GM12865 (cell line): ENCODE measurements at regions not wholly inside any gene's neighbourhood (a gene's known extent, or its start where the extent isn't known, plus 50 kb on each side); places are given as distances from the start of the nearest gene placed in this dataset.

Experiments
- DNase-seq: peaks from one replicate; pipeline ENCODE4 v3.0.0; 2010; ENCODE audit warnings: low read depth
- H3K4me3 ChIP-seq: 2 replicates; pipeline ENCODE4 v1.5.1; 2011; ENCODE audit warnings: mild to moderate bottlenecking, low read depth, low read length, control low read depth
- TF ChIP-seq, protein P1 (sequence below): IDR thresholded peaks from 2 replicates; pipeline ENCODE4 v1.5.1; 2011; ENCODE audit warnings: low read length, control low read depth, low read depth, inconsistent platforms; ENCODE audit not compliant: insufficient read depth; ENCODE audit errors: missing control alignments

DNA sequence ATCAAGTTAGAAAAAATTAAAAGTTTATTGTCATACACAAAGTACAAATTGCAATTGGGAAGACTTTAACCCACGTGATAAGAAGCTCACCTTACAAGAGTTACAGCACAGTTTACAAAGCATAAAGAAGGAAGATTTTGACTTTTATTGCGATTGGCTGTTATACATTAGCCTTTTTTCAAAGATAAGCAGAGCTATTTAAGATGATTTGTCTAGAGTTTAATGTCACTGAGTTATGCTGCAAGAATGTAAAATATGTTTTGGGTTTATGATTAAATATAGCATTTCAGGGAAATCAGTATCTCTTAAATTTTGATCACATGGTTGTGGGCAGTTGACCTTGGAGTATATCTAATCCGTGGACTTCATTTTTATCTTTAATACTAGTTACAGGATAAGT is 664.2 kb upstream of the PTCHD4 start:
- no peak for DNase-seq
- H3K4me3 ChIP-seq = no peak overlapping the region
- TF ChIP-seq, protein P1, sequence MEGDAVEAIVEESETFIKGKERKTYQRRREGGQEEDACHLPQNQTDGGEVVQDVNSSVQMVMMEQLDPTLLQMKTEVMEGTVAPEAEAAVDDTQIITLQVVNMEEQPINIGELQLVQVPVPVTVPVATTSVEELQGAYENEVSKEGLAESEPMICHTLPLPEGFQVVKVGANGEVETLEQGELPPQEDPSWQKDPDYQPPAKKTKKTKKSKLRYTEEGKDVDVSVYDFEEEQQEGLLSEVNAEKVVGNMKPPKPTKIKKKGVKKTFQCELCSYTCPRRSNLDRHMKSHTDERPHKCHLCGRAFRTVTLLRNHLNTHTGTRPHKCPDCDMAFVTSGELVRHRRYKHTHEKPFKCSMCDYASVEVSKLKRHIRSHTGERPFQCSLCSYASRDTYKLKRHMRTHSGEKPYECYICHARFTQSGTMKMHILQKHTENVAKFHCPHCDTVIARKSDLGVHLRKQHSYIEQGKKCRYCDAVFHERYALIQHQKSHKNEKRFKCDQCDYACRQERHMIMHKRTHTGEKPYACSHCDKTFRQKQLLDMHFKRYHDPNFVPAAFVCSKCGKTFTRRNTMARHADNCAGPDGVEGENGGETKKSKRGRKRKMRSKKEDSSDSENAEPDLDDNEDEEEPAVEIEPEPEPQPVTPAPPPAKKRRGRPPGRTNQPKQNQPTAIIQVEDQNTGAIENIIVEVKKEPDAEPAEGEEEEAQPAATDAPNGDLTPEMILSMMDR = no peak

DNA sequence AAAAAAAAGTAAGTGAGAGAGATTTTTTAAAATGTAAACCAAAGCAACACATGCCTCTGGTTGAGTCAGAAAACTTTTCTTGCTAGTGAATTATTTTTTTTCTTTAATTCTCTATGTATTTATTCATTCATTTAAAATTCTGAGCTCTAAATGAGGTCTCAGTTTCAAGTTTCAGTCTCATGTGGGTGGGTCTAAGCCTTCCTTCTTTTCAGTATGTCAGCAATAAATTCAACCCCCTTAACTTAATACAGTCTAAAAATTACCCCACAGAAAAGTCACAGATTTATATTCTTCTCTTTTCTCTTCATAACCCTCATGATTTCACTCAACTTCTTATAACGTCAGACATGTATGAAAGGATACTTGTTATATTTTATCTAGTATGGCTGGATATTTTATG is 663.3 kb upstream of the PTCHD4 start:
- TF ChIP-seq, protein P1 = no peak
- no peak for DNase-seq
- H3K4me3 ChIP-seq = no peak overlapping the region

DNA sequence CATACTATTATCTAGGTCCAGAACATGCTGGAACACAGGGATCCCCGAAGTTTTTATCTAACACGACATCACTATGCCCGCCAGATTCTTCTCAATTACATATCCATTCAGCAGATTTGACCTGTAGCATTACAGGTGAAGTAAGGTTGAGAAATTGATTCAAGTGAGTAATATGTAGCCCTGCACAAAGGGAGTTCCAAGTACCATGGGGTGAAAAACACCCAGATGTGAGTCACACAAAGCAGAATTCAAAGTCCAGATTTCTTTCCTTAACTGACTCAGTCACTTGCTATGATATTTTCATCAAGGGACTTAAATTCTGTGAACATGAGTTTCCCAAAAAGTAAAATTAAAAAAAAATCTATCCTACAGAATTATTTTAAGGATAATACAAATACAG is 655.4 kb upstream of the PTCHD4 start:
- TF ChIP-seq, protein P1 = no peak
- no peak overlapping the region for H3K4me3 ChIP-seq
- no peak for DNase-seq

DNA sequence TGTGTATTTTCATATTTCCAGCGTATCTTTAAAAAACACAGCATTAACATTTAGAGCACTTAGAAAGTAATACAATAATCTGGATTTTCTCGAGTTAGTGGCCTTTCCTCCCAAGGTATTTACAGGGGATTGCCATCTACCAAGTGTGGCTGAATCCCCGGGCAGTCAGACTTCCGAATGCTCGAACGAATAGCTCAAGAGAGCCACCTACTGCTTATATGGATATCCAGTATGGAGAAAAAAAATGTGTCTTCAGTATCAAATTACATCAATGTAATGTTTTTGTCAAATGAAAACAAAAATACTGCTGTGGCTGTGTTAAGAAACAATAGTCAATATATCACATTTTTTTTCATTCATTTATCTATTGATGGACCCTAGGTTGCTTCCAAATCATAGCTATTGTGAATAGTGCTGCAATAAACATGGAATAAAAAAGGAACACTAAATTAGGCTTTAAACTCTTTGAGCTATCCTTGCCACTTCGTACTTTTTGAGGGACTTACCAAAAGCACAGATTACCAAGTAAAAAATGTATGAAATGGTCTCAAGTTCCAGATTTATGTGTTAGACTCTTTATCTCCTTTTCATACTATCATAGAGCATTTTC is 654.5 kb upstream of the PTCHD4 start:
- DNase-seq = peak; percentile 50
- no peak overlapping the region for H3K4me3 ChIP-seq
- TF ChIP-seq, protein P1 = peak; percentile 40

DNA sequence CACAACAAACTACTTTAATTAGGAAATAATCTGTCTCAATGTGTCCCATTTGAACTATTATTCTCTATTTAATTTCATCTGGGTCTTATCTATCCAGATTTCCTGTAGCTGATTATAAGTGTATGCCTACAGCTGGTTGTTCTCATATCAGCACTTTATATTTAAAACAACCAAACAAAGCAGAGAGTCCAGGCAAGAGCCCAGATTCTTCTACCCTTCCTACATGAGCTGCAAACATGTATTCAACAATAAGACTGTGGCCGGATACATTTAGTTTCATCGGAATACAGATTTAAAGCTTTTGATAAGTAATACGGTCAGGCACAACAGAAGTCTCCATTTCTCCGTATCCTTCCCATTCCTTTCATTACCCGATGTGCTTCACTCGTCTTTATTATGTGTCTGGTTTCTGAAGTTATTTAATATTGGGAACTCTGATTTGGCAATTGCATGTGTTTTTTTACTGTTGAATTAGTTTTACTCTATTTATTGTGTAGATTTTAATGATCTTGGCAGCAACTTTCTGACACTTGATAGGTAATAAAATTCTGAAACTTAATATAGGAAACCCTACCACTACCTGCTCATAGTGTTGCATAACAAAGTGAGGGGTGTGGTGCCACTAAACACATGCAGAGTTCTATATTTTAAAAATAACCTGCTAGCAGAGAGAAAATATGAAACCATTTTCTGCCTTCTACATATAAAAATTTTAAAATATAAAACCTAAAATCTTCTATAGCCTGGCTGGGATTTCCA is 653.5 kb upstream of the PTCHD4 start:
- DNase-seq = no peak
- H3K4me3 ChIP-seq = no peak overlapping the region
- TF ChIP-seq, protein P1 = no peak

DNA sequence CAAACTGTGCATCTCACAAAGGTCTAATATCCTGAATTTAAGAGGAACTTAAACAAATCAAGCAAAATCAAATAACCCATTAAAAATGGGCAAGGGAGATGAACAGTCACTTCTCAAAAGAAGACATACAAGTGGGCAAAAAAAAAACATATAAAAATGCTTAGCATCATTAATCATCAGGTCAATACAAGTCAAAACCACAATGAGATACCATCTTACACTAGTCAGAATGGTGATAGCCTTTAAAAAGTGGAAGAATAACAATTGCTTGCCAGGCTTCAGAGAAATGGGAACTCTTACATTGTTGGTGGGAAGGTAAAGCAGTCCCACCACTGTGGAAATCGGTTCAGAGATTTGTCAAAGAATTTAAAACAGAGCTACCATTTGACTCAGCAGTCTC is 646.7 kb upstream of the PTCHD4 start:
- no peak overlapping the region for H3K4me3 ChIP-seq
- no peak for DNase-seq
- TF ChIP-seq, protein P1 = no peak
